ENCODE measurements at regions not wholly inside any gene's neighbourhood (a gene's known extent, or its start where the extent isn't known, plus 50 kb on each side); places are given as distances from the start of the nearest gene placed in this dataset.

GRCh38 chr1:5750186-5751162 lies 241.8 kb downstream of the NPHP4 start:
- no peak for DNase-seq (ENCODE audit: low spot score)

- no peak for DNase-seq (ENCODE audit: low spot score)
Observed at GRCh38 chr1:5748286-5749225, 243.7 kb downstream of the NPHP4 start.

GRCh38 chr1:5747426-5748285 lies 244.6 kb downstream of the NPHP4 start:
- DNase-seq (ENCODE audit: low spot score): no peak

- no peak for DNase-seq (ENCODE audit: low spot score)
Observed at GRCh38 chr1:5746611-5747425, 245.4 kb downstream of the NPHP4 start.

GRCh38 chr1:5745800-5746610 lies 246.2 kb downstream of the NPHP4 start:
- peak; percentile 48 for DNase-seq (ENCODE audit: low spot score)

- DNase-seq (ENCODE audit: low spot score): peak; percentile 79
Observed at GRCh38 chr1:5744911-5745799, 247.1 kb downstream of the NPHP4 start.

GRCh38 chr1:5744341-5744740 lies 247.9 kb downstream of the NPHP4 start:
- no peak for DNase-seq (ENCODE audit: low spot score)

GRCh38 chr1:5743435-5744095 lies 248.7 kb downstream of the NPHP4 start:
- no peak for DNase-seq (ENCODE audit: low spot score)

- no peak for DNase-seq (ENCODE audit: low spot score)
Observed at GRCh38 chr1:5742801-5743200, 249.4 kb downstream of the NPHP4 start.

GRCh38 chr1:5742032-5742431 lies 250.2 kb downstream of the NPHP4 start:
- no peak for DNase-seq (ENCODE audit: low spot score)

- no peak for DNase-seq (ENCODE audit: low spot score)
Observed at GRCh38 chr1:5740865-5741860, 251.1 kb downstream of the NPHP4 start.

- DNase-seq (ENCODE audit: low spot score): no peak
Observed at GRCh38 chr1:5740450-5740849, 251.8 kb downstream of the NPHP4 start.

GRCh38 chr1:5739561-5740078 lies 252.6 kb downstream of the NPHP4 start:
- DNase-seq (ENCODE audit: low spot score): no peak

GRCh38 chr1:5738911-5739462 lies 253.2 kb downstream of the NPHP4 start:
- no peak for DNase-seq (ENCODE audit: low spot score)

GRCh38 chr1:5737081-5737480 lies 255.1 kb downstream of the NPHP4 start:
- DNase-seq (ENCODE audit: low spot score): no peak

GRCh38 chr1:5734996-5735395 lies 257.2 kb downstream of the NPHP4 start:
- no peak for DNase-seq (ENCODE audit: low spot score)
